GM18907 (cell line): ENCODE measurements at regions not wholly inside any gene's neighbourhood (a gene's known extent, or its start where the extent isn't known, plus 50 kb on each side); places are given as distances from the start of the nearest gene placed in this dataset.
"Not testable (repeated sequence)": the region's sequence is repeated elsewhere in the genome, so short reads cannot be mapped to it uniquely, and the experiment has no call there.

Experiments
- ATAC-seq: cut with Tn5 transposase; IDR thresholded peaks from one replicate; pipeline ENCODE4 v1.9.1; 2021; ENCODE audit warnings: mild to moderate bottlenecking, moderate library complexity; ENCODE audit not compliant: unreplicated experiment

- no peak for ATAC-seq
These were observed 367.3 kb upstream of the CASK start for GRCh38 chrX:42290608-42291007.

DNA sequence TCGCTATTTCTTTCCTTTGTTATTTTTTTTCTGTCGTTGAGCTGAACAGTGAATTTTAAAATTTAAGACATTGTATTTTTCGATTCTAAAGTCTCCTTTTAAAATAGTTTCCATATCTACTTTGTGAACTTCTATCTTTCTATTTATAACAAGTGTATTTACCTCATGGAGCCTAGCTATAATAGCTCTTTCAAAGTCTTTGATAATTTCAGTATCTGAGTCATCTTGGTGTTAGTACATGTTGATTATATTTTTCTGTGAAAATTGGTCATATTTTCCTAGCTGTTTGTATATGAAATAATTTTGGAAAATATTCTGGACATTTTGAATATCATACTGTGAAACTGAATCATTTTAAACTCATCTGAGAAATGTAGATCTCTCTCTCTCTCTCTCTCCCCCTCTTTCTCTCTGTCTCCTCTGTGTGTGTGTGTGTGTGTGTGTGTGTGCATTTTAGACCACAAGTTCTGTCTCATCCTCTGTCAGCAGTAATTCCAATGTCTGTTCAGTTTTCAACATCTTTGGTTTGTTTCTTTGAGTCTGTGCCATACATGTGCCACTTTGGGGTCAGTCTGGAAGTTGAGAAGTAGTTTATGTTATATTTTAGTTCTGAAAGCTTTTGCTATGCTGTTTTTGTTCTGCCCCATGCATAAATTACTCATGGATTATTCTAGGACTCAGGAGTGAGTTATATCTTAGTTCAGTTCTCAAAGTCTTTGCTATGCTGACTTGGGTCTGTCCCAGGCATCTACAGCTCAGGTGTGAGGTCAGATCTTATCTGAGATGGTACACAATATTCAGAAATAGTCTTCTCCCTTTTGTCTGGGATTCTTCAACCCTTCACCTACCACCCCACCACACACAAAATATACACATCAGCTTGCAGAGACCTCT lies 366.4 kb upstream of the CASK start:
- ATAC-seq, result no peak

DNA sequence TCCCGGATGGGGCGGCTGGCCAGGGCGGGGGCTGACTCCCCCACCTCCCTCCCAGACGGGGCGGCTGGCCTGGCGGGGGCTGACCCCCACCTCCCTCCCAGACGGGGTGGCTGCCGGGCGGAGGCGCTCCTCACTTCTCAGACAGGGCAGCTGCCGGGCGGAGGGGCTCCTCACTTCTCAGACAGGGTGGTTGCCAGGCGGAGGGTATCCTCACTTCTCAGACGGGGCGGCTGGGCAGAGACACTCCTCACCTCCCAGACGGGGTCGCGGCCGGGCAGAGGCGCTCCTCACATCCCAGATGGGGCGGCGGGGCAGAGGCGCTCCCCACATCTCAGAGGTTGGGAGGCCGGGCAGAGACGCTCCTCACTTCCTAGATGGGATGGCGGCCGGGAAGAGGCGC lies 362.3 kb upstream of the CASK start:
- not testable (repeated sequence) for ATAC-seq

GRCh38 chrX:42276982-42277690 lies 353.8 kb upstream of the CASK start:
- no peak for ATAC-seq

DNA sequence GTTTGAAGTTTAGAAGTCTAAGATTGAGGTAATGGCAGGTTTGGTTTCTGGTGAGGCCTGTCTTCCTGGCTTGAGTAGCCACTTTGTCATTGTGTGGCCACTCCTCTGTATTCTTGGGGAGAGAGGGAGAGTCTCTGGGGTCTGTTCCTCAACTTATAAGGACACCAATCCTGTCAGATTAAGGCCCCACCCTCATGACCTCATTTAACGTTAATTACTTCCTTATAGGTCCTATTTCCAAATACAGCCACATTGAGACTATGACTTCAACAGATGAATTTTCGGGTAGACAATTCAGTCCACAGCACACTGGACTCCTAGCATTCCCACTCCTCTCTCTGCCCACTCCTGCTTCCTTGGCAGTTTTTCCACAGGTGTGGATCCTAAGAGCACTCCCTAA lies 350.8 kb upstream of the CASK start:
- no peak for ATAC-seq

- no peak for ATAC-seq
These were observed 350.0 kb upstream of the CASK start for GRCh38 chrX:42273387-42273786.

DNA sequence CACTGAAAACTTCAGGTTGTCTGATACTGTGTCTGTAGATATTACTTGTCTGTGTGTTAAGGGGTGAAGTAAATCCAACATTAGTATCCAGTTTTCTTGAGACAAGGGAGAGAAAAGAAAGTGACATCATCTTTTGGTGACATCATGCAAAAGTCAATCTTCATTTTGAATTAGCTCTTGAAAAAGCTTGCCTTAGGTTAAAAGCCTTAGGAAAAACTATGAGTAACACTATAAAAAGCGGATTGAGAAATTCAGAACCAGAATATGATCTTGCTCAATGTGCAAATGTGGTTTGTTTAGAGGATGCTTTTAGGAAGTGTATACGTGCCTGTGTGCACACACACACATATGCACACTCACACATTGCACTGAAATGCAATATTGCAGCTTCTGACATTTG lies 345.8 kb upstream of the CASK start:
- no peak for ATAC-seq

GRCh38 chrX:42260854-42261253 lies 337.5 kb upstream of the CASK start:
- ATAC-seq, result no peak

DNA sequence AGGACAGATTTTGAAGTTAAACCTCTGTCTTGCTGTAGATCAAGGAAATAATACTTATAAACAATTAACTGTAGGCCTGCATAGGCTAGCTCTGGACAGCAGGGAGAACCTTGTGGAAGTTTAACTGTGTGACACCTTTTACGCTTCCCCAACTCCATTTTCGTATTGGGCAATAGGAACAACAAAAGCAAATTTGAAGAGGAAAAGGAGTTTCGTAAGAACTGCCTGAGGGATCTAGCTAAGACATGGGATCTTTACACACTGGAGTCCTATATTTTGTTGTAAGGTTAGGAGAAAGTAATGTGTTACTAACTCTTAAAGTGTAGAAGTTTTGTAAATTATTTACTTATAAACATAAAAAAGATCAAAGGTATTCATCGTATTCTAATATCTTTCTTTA lies 324.9 kb upstream of the CASK start:
- ATAC-seq, result no peak

GRCh38 chrX:42247241-42247640 lies 323.9 kb upstream of the CASK start:
- ATAC-seq, result no peak

DNA sequence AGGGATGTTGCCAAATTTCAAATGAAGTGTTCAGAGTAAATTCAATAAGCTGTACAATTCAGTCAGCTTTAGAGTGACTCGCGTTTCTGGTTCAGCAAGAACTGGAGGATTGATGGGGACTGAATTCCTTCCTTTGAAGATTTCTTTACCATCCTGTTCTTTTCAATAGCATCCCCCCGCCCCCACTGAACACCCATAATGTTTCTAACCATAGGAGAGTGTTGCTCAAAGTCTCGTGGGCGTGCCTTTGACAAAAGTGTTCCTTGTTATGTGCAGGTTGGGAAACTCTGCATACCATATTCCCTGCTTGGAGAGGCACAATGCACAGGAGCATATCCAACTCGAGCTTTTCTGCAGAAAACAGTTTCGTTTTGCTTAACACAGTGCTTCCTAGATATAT lies 323.5 kb upstream of the CASK start:
- ATAC-seq, result no peak

DNA sequence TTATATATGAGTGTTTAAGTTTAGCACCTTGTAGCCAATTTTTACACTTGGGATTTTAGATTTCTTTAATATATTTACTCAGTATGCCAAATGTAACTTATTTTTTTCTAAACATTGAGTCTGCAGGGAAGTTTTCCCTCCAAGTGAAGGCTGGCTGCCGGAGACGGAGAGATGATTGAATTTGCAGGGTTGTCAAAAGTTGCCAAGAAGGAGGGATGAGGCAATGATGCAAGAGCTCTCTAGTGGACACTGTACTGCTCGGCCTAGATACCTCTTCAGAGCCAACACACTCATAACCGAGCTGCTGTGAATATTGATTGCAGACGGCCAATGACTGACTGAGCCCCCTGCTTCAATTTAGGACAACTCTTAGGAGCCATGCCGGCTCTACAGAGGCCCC lies 318.6 kb upstream of the CASK start:
- ATAC-seq, result no peak

DNA sequence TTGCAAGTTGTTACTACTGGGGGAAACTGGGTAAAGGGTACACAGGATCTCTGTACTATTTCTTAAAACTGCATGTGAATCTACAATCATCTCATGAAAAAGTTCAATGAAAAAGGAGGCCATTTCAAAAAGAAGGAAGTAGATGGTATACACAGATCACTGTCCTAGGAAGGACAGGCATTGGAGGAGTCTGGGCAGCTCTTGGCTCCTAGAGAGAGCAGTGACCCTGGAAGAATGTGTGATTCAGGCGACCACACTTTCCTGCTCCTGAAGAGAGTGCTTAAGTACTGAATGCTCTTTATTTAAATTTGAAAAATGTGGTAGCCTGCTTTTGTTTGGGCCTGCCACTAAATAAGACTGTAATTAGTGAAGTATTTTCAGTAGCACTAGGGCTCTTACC lies 318.1 kb upstream of the CASK start:
- no peak for ATAC-seq

DNA sequence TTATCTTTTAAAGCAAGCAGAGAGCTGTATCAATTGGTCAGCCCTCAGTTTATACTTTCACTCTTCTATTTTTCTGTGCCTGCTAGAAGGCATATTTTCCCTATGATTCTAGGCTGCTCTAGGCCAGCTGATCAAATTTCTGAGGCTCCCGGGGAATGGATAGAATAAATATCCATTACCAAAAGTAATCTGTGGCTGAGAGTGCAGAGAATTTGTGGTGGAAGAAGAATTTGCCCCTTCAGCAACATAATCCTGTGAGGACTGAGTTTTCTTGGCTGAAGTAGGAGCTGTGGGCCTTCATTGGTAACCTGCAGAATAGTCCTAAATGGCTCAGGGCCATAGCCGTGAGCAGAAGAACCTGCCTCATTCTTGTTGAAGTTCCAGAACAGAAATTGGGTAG lies 314.6 kb upstream of the CASK start:
- no peak for ATAC-seq

GRCh38 chrX:42229533-42229932 lies 306.2 kb upstream of the CASK start:
- no peak for ATAC-seq

DNA sequence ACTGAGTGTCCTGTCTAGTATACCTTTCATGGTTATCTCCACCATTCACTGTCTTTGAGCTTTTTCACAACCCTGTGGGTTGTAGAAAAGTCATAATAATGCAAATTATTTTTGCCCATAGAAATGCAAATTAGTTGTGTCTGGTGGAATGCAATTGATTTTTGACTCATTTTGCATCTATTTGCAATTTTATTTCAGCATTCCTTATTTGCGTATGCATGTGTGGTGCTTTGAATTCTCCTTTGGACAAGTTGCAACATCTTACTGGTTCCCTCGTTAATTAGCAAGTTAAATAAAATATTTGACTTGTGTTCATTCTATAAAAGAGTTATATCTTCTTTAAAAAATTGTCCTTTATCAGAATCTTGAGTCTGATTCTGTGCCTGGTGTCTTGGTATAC lies 297.3 kb upstream of the CASK start:
- ATAC-seq, result no peak

DNA sequence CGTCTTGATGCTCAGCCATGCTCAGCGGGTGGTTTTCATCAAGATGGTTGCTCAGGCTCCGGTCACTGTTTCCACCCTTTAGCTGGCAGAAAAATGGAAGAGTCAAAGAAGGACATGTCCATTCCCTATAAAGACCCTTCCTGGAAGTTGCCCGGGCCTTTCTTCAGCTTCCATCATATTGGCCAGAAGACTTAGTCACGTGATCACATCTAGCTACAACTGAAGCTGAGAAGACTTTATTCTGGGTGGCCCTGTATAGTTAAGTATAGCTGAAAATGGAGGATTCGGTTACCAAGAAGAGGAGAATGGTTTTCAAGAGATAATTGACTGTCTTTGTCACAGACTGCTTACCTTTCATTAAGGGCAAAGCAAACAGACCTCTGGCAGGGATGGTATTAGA lies 296.7 kb upstream of the CASK start:
- ATAC-seq, result no peak

DNA sequence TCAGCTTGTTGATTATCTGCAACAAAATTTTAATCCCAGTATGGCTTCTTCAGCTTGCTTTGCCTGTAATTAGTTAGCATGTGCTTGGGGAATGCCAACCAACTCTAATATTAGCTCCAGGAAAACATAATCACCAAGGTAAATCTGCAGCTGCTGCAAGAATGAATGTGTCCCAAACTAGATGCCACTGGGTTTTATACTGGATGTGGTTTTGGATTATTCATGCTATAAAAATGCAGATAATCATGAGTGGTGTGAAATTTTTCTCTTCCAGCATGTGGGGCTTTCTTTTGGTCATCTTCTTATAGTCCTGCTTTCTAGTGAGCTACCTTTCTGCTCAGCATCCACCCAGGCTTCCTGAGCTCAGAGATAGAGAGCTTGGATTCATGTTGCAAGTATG lies 295.9 kb upstream of the CASK start:
- no peak for ATAC-seq

DNA sequence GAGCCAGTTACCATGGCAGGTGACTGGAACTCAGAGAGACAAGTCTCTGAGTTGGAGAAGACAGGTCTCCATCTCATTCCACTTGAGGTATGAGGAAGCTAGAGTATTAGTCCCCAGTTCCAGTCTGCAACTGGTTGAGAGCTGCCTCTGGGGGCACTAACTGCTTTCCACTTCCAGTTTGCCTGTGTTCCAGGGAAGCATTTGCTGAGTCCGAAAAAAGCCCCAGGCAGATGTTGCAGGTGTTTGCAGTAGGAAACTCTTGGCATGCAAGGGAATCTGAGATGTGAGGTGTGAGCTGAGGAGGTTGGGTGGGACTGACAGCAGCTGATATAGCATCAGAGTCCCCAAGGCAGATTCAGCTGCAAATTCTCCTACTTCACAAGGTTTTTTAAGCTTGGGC lies 272.2 kb upstream of the CASK start:
- ATAC-seq, result no peak

GRCh38 chrX:42189576-42189975 lies 266.2 kb upstream of the CASK start:
- ATAC-seq, result no peak

GRCh38 chrX:42188730-42189129 lies 265.4 kb upstream of the CASK start:
- no peak for ATAC-seq

DNA sequence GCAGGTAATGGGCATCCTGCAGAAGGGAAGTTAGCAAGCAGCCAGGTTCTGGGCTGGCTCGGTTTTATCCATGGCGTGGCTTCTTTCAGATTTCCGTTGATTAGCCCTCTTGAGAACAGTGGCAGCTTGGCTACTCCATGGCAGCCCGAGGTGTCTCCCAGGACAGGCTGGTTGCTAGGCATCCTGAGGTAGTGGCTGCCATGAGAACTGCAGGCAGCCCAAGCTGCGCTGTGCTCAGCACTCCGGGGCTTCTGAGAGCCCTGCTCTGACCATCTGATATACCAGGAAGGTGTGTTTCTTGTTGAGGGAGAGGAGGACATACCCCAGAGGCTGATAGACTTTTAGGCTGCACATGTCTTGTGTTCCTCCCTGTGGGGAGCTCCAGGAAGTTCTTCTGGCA lies 253.4 kb upstream of the CASK start:
- ATAC-seq, result no peak
